Peyer's patch (tissue), 4 donors: ENCODE measurements at regions not wholly inside any gene's neighbourhood (a gene's known extent, or its start where the extent isn't known, plus 50 kb on each side); places are given as distances from the start of the nearest gene placed in this dataset.

Experiments used
- POLR2A ChIP-seq, 2 donors: fragments of 450-650 bp; IDR thresholded peaks; one replicate each; pipeline ENCODE4 v1.5.1; 2017; ENCODE audit warnings: antibody characterized with exemption in 2 of 2, mild to moderate bottlenecking in 2 of 2, moderate library complexity in 2 of 2
- TF ChIP-seq, protein P1 (sequence below), 6 experiments: fragments of 450-650 bp in 4 of 6; fragments of 200-600 bp in 2 of 6; sonication (generic) in 1 of 6; IDR thresholded peaks; one replicate each; pipeline ENCODE4 v1.5.1; 2017 to 2019; ENCODE audit warnings: antibody characterized with exemption in 6 of 6, mild to moderate bottlenecking in 3 of 6, moderate library complexity in 1 of 6

DNA sequence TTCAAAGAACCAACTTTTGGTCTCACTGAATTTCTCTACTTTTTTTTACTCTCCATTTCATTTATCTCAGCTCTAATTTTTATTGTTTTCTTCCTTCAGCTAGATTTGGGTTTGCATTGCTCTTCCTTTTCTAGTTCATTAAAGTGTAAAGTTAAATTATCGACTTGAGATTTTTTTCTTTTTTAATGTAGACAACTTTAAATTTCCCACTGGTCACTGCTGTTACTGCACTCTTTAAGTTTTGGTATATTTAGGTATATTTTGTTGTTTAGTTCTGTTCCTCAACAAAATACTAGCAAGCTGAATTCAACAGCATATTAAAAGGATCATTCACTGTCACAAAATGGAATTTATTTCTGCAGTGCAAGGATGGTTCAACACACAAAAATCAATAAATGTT lies 572.0 kb upstream of the DIAPH2 start:
- TF ChIP-seq, protein P1, sequence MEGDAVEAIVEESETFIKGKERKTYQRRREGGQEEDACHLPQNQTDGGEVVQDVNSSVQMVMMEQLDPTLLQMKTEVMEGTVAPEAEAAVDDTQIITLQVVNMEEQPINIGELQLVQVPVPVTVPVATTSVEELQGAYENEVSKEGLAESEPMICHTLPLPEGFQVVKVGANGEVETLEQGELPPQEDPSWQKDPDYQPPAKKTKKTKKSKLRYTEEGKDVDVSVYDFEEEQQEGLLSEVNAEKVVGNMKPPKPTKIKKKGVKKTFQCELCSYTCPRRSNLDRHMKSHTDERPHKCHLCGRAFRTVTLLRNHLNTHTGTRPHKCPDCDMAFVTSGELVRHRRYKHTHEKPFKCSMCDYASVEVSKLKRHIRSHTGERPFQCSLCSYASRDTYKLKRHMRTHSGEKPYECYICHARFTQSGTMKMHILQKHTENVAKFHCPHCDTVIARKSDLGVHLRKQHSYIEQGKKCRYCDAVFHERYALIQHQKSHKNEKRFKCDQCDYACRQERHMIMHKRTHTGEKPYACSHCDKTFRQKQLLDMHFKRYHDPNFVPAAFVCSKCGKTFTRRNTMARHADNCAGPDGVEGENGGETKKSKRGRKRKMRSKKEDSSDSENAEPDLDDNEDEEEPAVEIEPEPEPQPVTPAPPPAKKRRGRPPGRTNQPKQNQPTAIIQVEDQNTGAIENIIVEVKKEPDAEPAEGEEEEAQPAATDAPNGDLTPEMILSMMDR (IDR thresholded peaks at IDR 0.05): no peak
- TF ChIP-seq POLR2A (IDR thresholded peaks at IDR 0.05): no peak
